ENCODE measurements at regions not wholly inside any gene's neighbourhood (a gene's known extent, or its start where the extent isn't known, plus 50 kb on each side); places are given as distances from the start of the nearest gene placed in this dataset.

GRCh38 chr3:139185527-139185926 lies 140.8 kb upstream of the PRR23C start:
- TF ChIP-seq CTCF (IDR thresholded peaks at IDR 0.05 in 2 of 3, conservative IDR thresholded peaks at IDR 0.05 in 1 of 3; ENCODE audit: control insufficient read depth in 2 of 3, extremely low read depth in 1 of 3, insufficient read depth in 1 of 3, low read depth in 3 of 3, low read length in 3 of 3), result no peak
- TF ChIP-seq TAF1 (IDR thresholded peaks at IDR 0.05; ENCODE audit: borderline replicate concordance, low read depth, low read length), result no peak
- no peak for TF ChIP-seq SMC3 (IDR thresholded peaks at IDR 0.05; ENCODE audit: borderline replicate concordance, low read length)
- TF ChIP-seq POLR2AphosphoS5 (IDR thresholded peaks at IDR 0.05; ENCODE audit: low read length), result no peak
- no peak for TF ChIP-seq REST (IDR thresholded peaks at IDR 0.05; ENCODE audit: low read depth, low read length)
- no peak for TF ChIP-seq POLR2A (IDR thresholded peaks at IDR 0.05; ENCODE audit: low read depth, low read length)
- no peak for TF ChIP-seq SP1 (IDR thresholded peaks at IDR 0.05; ENCODE audit: low read depth, low read length)
- no peak for TF ChIP-seq JUND (IDR thresholded peaks at IDR 0.05; ENCODE audit: low read depth, low read length)
- no peak for TF ChIP-seq ZBTB33 (IDR thresholded peaks at IDR 0.05)
- no peak for TF ChIP-seq YY1 (IDR thresholded peaks at IDR 0.05; ENCODE audit: low read depth, low read length)
- TF ChIP-seq EZH2 (IDR thresholded peaks at IDR 0.05; ENCODE audit: borderline replicate concordance, control insufficient read depth, low read depth, low read length), result no peak

Data from GM12878 (cell line).